Loucy (cell line): ENCODE measurements at regions not wholly inside any gene's neighbourhood (a gene's known extent, or its start where the extent isn't known, plus 50 kb on each side); places are given as distances from the start of the nearest gene placed in this dataset.

Source experiments
- CTCF ChIP-seq: fragments of 200-600 bp; sonication (generic); conservative IDR thresholded peaks from 2 replicates; pipeline ENCODE4 v1.5.1; 2014; ENCODE audit warnings: mild to moderate bottlenecking, antibody characterized with exemption, low read length
- EZH2phosphoT487 ChIP-seq: fragments of 200-600 bp; IDR thresholded peaks from 2 replicates; pipeline ENCODE4 v1.6.1; 2018; ENCODE audit warnings: antibody characterized with exemption, mild to moderate bottlenecking, moderate library complexity, borderline replicate concordance

GRCh38 chr2:119086327-119086726 lies 72.2 kb downstream of the C1QL2 start:
- no peak for TF ChIP-seq CTCF
- no peak for TF ChIP-seq EZH2phosphoT487
